GM13976 (cell line): ENCODE measurements at regions not wholly inside any gene's neighbourhood (a gene's known extent, or its start where the extent isn't known, plus 50 kb on each side); places are given as distances from the start of the nearest gene placed in this dataset.

Experiments
- DNase-seq: peaks from one replicate; pipeline ENCODE4 v3.0.0; 2012; ENCODE audit warnings: low spot score
- in situ Hi-C: fragments of 300-500 bp; cut with MboI; formaldehyde crosslinking; loops from one replicate; pipeline ENCODE4 v1.12.0; 2022; ENCODE audit warnings: low sequenced_read_pairs, mixed read lengths, inconsistent platforms; ENCODE audit not compliant: unreplicated experiment
- TF ChIP-seq, protein P1 (sequence below): IDR thresholded peaks from 2 replicates; pipeline ENCODE4 v1.5.1; 2012; ENCODE audit warnings: borderline replicate concordance, mild to moderate bottlenecking; ENCODE audit not compliant: insufficient read depth; ENCODE audit errors: extremely low read depth, missing control alignments, control extremely low read depth

DNA sequence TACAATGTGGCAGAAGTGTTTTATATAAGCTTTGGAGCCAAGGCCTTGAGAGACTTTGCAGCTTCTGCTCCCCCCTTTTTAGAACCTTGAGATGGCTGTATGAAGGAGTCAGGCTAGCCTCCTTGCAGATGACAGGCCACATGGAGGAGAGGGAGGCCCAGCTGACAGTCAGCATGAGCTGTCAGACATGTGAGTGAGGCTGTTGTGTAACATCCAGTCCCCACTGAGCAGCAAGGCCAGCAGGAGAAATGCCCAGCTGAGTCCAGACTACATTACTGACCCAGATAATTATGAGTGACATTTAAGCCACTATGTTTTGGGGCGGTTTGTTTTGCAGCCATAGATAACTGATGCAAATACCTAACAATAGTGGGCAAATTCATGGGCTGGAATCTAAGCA lies 515.3 kb upstream of the ARX start:
- TF ChIP-seq, protein P1, sequence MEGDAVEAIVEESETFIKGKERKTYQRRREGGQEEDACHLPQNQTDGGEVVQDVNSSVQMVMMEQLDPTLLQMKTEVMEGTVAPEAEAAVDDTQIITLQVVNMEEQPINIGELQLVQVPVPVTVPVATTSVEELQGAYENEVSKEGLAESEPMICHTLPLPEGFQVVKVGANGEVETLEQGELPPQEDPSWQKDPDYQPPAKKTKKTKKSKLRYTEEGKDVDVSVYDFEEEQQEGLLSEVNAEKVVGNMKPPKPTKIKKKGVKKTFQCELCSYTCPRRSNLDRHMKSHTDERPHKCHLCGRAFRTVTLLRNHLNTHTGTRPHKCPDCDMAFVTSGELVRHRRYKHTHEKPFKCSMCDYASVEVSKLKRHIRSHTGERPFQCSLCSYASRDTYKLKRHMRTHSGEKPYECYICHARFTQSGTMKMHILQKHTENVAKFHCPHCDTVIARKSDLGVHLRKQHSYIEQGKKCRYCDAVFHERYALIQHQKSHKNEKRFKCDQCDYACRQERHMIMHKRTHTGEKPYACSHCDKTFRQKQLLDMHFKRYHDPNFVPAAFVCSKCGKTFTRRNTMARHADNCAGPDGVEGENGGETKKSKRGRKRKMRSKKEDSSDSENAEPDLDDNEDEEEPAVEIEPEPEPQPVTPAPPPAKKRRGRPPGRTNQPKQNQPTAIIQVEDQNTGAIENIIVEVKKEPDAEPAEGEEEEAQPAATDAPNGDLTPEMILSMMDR: no peak
- in situ Hi-C loops: no loop called here
- DNase-seq: no peak

DNA sequence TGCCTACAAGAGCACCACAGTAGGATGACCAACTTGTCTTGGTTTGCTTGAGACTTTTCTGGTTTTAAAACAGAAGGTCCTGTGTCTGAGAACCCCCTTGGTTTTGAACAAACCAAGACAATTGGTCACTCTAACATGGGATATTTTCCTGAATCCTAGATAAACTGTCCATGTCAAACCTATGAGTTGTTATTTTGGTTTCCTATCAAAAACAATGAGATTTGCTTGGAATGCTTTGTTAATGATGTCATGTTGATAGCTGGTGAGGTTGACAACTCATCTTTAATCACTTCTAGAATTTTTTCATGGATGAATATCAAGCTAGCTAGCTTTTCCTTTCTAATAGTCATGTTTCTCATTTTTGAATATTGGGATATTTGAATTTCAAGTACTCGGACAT lies 518.3 kb upstream of the ARX start:
- DNase-seq: no peak

DNA sequence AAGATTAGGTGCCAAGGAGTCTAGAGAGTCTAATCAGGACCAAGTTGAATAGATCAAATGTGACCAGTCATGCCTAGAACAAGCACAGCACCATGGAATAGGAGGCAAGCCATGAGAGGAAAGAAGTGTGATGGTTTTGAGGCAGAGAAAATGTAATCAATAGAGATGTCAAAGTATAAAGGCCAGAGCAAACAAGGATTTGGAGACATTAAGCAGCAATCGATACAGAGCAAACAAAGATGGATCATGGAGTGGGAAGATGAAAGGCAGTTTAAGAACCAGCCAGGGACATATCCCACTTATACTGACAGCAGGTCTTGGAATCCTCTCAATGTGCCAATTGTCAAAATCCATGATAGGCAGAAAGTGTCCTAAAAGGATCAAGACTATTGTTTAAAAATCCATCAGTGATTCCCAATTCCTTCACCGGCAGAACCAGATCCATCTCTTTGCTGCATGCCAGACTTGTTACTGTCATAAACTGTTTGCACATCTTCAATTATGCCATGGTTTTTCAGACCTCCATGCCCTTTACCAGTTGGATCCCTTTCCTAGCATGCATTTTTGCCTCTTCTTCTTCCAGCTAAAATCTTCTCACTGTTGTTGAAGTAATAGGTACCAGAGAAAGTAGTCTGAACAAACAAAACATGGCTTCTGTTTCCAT lies 520.7 kb upstream of the ARX start:
- in situ Hi-C loops: no loop called here
- DNase-seq: no peak
- TF ChIP-seq, protein P1: no peak

More for the DNA sequence above, 518.3 kb upstream of the ARX start:
- in situ Hi-C loops: no loop called here
- TF ChIP-seq, protein P1: no peak

DNA sequence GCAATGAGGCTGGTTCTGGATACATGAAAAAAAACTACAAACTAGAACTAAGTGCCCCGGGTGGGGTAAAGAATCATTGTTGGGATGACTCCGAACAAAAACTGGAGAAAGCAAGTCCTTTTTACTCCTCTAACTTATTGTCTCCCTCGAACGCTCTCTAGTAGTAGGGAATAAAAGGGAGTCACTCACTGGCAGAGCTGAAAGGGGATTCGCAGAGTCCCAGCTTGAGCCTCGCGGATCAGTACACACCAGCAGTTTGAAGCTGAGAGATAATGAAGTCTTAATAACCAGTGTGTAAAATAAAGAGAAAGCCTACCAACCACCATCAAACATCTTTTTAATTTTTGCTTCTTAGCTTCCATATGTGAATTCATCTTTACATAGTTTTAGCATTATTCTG lies 521.9 kb upstream of the ARX start:
- TF ChIP-seq, protein P1: no peak
- no peak for DNase-seq
- in situ Hi-C loops: no loop called here

DNA sequence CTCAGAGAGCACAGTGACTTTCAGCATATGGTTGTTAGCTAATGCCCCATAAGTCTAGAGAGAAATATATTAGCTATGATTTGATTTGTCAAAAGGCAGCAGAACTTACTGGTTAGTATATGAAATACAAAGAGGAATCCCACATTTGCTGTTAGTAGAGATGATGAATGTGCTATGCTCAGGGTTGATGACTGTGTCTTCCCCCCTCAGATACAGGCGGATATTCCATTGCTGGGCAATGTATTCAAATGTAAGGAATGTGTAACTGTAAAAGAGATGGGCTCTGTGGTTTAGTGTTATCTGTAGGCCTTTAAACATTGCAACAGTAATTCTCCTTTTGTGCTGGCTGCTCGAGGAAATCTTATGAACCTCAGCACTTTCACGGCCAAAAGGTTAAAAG lies 528.9 kb upstream of the ARX start:
- TF ChIP-seq, protein P1: no peak
- no peak for DNase-seq
- in situ Hi-C loops: no loop called here

DNA sequence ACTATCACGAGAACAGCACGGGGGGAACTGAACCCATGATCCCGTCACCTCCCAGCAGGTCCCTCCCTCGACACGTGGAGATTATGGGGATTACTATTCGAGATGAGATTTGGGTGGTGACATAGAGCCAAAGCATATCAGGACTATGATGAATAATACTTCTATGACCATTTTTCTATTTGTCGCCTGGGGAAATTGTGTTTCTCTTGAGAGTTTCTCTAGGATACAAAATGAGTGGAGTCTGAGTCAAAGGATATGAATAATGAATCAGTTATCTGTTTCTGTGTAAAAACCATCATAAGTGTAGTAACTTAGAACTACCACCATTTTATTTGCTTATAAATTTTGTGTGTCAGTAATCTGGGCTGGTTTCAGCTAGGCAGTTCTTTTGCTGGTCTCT lies 533.0 kb upstream of the ARX start:
- TF ChIP-seq, protein P1: no peak
- in situ Hi-C loops: no loop called here
- no peak for DNase-seq
